HepG2 (cell line): ENCODE measurements at regions not wholly inside any gene's neighbourhood (a gene's known extent, or its start where the extent isn't known, plus 50 kb on each side); places are given as distances from the start of the nearest gene placed in this dataset.

Experiments
- ATAC-seq: fragments of 200-7000 bp; cut with Tn5 transposase; 3 replicates; pipeline ENCODE4 v1.9.1; 2020; ENCODE audit warnings: mild to moderate bottlenecking, moderate library complexity
- BruUV-seq: library from RNA; stranded (reverse); fragments of 400-500 nt; replicated peaks from 2 replicates; lab custom pipeline; 2021; lab: Mats Ljungman, UMichigan
- CTCF ChIA-PET: fragments of 300-600 bp; formaldehyde crosslinking; extraction: SDS; loops from one replicate; lab custom pipeline; 2021; ENCODE audit warnings: low total read pairs, inconsistent platforms, low intra/inter-chr PET ratio; lab: Yijun Ruan, JAX
- POLR2A ChIA-PET: fragments of 350-600 bp; sonication (Branson Sonifier 250); formaldehyde crosslinking; loops from one replicate; lab custom pipeline; 2020; ENCODE audit warnings: antibody characterized with exemption, inconsistent platforms; lab: Yijun Ruan, JAX
- DNase-seq: peaks from one replicate; pipeline ENCODE4 v3.0.0-alpha.2; 2015; ENCODE audit warnings: low spot score
- FAIRE-seq: peaks from 3 replicates; lab custom pipeline; 2011; peaks lifted over from hg19 to GRCh38; lab: Jason Lieb, UNC
- H2AFZ ChIP-seq: one replicate; pipeline ENCODE4 v1.6.1; 2011; ENCODE audit warnings: low read length, inconsistent platforms
- H3K27ac ChIP-seq: fragments of 300-600 bp; 3 replicates; pipeline ENCODE4 v1.8.0; 2011; ENCODE audit warnings: mixed run types, mild to moderate bottlenecking, mixed read lengths, low read length, inconsistent platforms; ENCODE audit not compliant: insufficient read depth; ENCODE audit errors: extremely low read length
- H3K27me3 ChIP-seq, 2 experiments: fragments of 200-600 bp in 1 of 2; 2 replicates in 1 of 2; 3 replicates in 1 of 2; pipeline versions ENCODE4 v1.6.0 to v1.8.0; 2011; ENCODE audit warnings: low read length in 2 of 2, mild to moderate bottlenecking in 2 of 2, moderate library complexity in 2 of 2, inconsistent platforms in 1 of 2; ENCODE audit not compliant: insufficient read depth in 2 of 2, control insufficient read depth in 1 of 2
- H3K36me3 ChIP-seq, 2 experiments: fragments of 200-600 bp in 1 of 2; replicated peaks in 1 of 2; 2 replicates in 1 of 2; 3 replicates in 1 of 2; pipeline versions ENCODE4 v1.5.1 to v1.8.0; 2011; ENCODE audit warnings: low read length in 2 of 2, inconsistent platforms in 1 of 2; ENCODE audit not compliant: insufficient read depth in 2 of 2, control insufficient read depth in 1 of 2
- H3K4me1 ChIP-seq: 2 replicates; pipeline ENCODE4 v1.5.1; 2012; ENCODE audit warnings: low read length, inconsistent platforms; ENCODE audit not compliant: insufficient read depth
- H3K4me2 ChIP-seq: 2 replicates; pipeline ENCODE4 v1.6.0; 2011; ENCODE audit warnings: low read depth, low read length, inconsistent platforms
- H3K4me3 ChIP-seq, 3 experiments: fragments of 200-600 bp in 1 of 3; sonication (generic), shearing (Covaris generic) in 1 of 3; replicated peaks in 1 of 3; 2 replicates each; pipeline ENCODE4 v1.5.1; 2011 to 2016; ENCODE audit warnings: low read length in 3 of 3, inconsistent platforms in 2 of 3, low read depth in 2 of 3, mild to moderate bottlenecking in 2 of 3, control low read depth in 1 of 3, mixed read lengths in 1 of 3; ENCODE audit not compliant: insufficient read depth in 1 of 3
- H3K79me2 ChIP-seq: one replicate; pipeline ENCODE4 v1.6.1; 2011; ENCODE audit warnings: low read length, inconsistent platforms; ENCODE audit not compliant: insufficient read depth
- H3K9ac ChIP-seq: 2 replicates; pipeline ENCODE4 v1.6.0; 2011; ENCODE audit warnings: mild to moderate bottlenecking, low read depth, low read length, inconsistent platforms; ENCODE audit not compliant: insufficient read depth
- H3K9me3 ChIP-seq: 2 replicates; pipeline ENCODE4 v1.5.1; 2012; ENCODE audit warnings: mild to moderate bottlenecking, low read length
- H4K20me1 ChIP-seq: 2 replicates; pipeline ENCODE4 v1.6.0; 2011; ENCODE audit warnings: inconsistent platforms, mild to moderate bottlenecking, low read length, moderate library complexity; ENCODE audit not compliant: insufficient read depth
- DR1 ChIP-seq: sonication (generic); formaldehyde crosslinking; IDR thresholded peaks from 2 replicates; pipeline ENCODE4 v1.8.0; 2021; ENCODE audit warnings: mild to moderate bottlenecking, missing genetic modification reagents, inconsistent platforms
- GZF1 ChIP-seq: sonication (generic); formaldehyde crosslinking; IDR thresholded peaks from 2 replicates; pipeline ENCODE4 v1.5.1; 2020; ENCODE audit warnings: mild to moderate bottlenecking, missing genetic modification reagents
- KAT2B ChIP-seq: fragments of 150-350 bp; IDR thresholded peaks from 2 replicates; pipeline ENCODE4 v1.6.1; 2014; ENCODE audit warnings: low read depth, low read length, borderline replicate concordance
- LRRFIP1 ChIP-seq: sonication (generic); formaldehyde crosslinking; conservative IDR thresholded peaks from 2 replicates; pipeline ENCODE4 v1.4.0; 2020; ENCODE audit warnings: missing genetic modification reagents
- MED1 ChIP-seq: sonication (generic); formaldehyde crosslinking; IDR thresholded peaks from 2 replicates; pipeline ENCODE4 v1.4.0; 2020; ENCODE audit warnings: missing genetic modification reagents
- MEIS2 ChIP-seq: sonication (generic); formaldehyde crosslinking; IDR thresholded peaks from 2 replicates; pipeline ENCODE4 v1.9.0; 2021; ENCODE audit warnings: mild to moderate bottlenecking, missing genetic modification reagents
- MXI1 ChIP-seq: IDR thresholded peaks from 3 replicates; pipeline ENCODE4 v1.6.1; 2012; ENCODE audit warnings: low read depth, low read length, inconsistent platforms, borderline replicate concordance
- NKX3-1 ChIP-seq: sonication (generic); formaldehyde crosslinking; IDR thresholded peaks from 2 replicates; pipeline ENCODE4 v1.5.0; 2020; ENCODE audit warnings: missing genetic modification reagents
- REPIN1 ChIP-seq: sonication (generic); formaldehyde crosslinking; IDR thresholded peaks from 2 replicates; pipeline ENCODE4 v1.8.0; 2022; ENCODE audit warnings: missing genetic modification reagents, low read depth, mild to moderate bottlenecking, borderline replicate concordance
- ZNF562 ChIP-seq: sonication (generic); formaldehyde crosslinking; IDR thresholded peaks from 2 replicates; pipeline ENCODE4 v1.8.0; 2022; ENCODE audit warnings: missing genetic modification reagents, borderline replicate concordance
- ZNF782 ChIP-seq: sonication (generic); formaldehyde crosslinking; IDR thresholded peaks from 2 replicates; pipeline ENCODE4 v1.4.0; 2020; ENCODE audit warnings: missing genetic modification reagents, mild to moderate bottlenecking, borderline replicate concordance
- WGBS: methylation state at CpG from one replicate; pipeline ENCODE4 v1.1.6; 2017; ENCODE audit warnings: low lambda C conversion rate; 5-methylcytosine and 5-hydroxymethylcytosine counted together
- in situ Hi-C: cut with HindIII; loops from 2 replicates; pipeline ENCODE4 v1.10.0; 2017; ENCODE audit warnings: low pct_unique_long_range_greater_than_20kb; ENCODE audit not compliant: extremely low pct_ligation_motif_present
- intact Hi-C: fragments of 100-400 bp; cut with micrococcal nuclease; formaldehyde crosslinking; loops from one replicate; pipeline ENCODE4 v1.10.0; 2022; ENCODE audit not compliant: unreplicated experiment

- H3K4me1 ChIP-seq, result no peaks in the 10 kb centered on the region
- ChIA-PET POLR2A (no interaction called here), CTCF (no interaction called here)
- no peaks in the 10 kb centered on the region for H3K79me2 ChIP-seq
- no peaks in the 10 kb centered on the region for H3K36me3 ChIP-seq
- DNase-seq (no peak), FAIRE-seq (no peak), ATAC-seq (no peak)
- TF ChIP-seq GZF1 (CRISPR knock-in tag) (no peak), MEIS2 (CRISPR knock-in tag) (no peak), ZNF562 (CRISPR knock-in tag) (no peak), KAT2B (no peak), MXI1 (no peak), ZNF782 (CRISPR knock-in tag) (no peak), LRRFIP1 (CRISPR knock-in tag) (no peak), NKX3-1 (CRISPR knock-in tag) (no peak), MED1 (CRISPR knock-in tag) (no peak), REPIN1 (CRISPR knock-in tag) (no peak), DR1 (CRISPR knock-in tag) (no peak)
- intact Hi-C loops (no loop called here), in situ Hi-C loops (no loop called here)
- no TSS peak for BruUV-seq
- no peak overlapping the region for H2AFZ ChIP-seq
- no peak overlapping the region for H3K9ac ChIP-seq
- H3K4me3 ChIP-seq, result no peak overlapping the region
- H4K20me1 ChIP-seq, result no peaks in the 10 kb centered on the region
- peaks cover 9 to 68% of the 10 kb centered on the region in 2 experiments; a peak in 4 of 5 replicates for H3K27me3 ChIP-seq
- H3K9me3 ChIP-seq, result no peaks in the 10 kb centered on the region
- 10% methylated on average over 10 of the region's 10 CpGs for WGBS
- no peak overlapping the region for H3K27ac ChIP-seq
- no peak overlapping the region for H3K4me2 ChIP-seq
Measured at GRCh38 chr21:32956061-32956656, 69.6 kb upstream of the OLIG2 start.
